T-helper 1 cell treated with Interleukin-12 subunit alpha and Interleukin-12 subunit beta and Interleukin-4 antibody, amounts not matched to agents 30 μg/mL and 1 μg/mL, for 36 hours (primary cell): ENCODE measurements at regions not wholly inside any gene's neighbourhood (a gene's known extent, or its start where the extent isn't known, plus 50 kb on each side); places are given as distances from the start of the nearest gene placed in this dataset.

ENCODE experiments used
- H3K27ac Mint-ChIP-seq: one replicate; pipeline ENCODE4 v1.8.0; 2021; ENCODE audit warnings: mild to moderate bottlenecking, mixed read lengths
- H3K27me3 Mint-ChIP-seq: one replicate; pipeline ENCODE4 v1.8.0; 2021; ENCODE audit warnings: low read depth, mixed read lengths
- H3K36me3 Mint-ChIP-seq: one replicate; pipeline ENCODE4 v1.8.0; 2021; ENCODE audit warnings: low read depth, mixed read lengths
- H3K4me1 Mint-ChIP-seq: one replicate; pipeline ENCODE4 v1.8.0; 2021; ENCODE audit warnings: low read depth, mixed read lengths
- H3K4me3 Mint-ChIP-seq: one replicate; pipeline ENCODE4 v1.8.0; 2021; ENCODE audit warnings: mild to moderate bottlenecking, moderate library complexity, mixed read lengths
- H3K9me3 Mint-ChIP-seq: one replicate; pipeline ENCODE4 v1.8.0; 2021; ENCODE audit warnings: mixed read lengths

- H3K4me3 Mint-ChIP-seq: no peak overlapping the region
- H3K27me3 Mint-ChIP-seq: no peaks in the 10 kb centered on the region
- no peaks in the 10 kb centered on the region for H3K9me3 Mint-ChIP-seq
- no peak overlapping the region for H3K27ac Mint-ChIP-seq
- no peaks in the 10 kb centered on the region for H3K4me1 Mint-ChIP-seq
- H3K36me3 Mint-ChIP-seq: no peaks in the 10 kb centered on the region
Observed at GRCh38 chr21:16258844-16259611, 529.2 kb downstream of the USP25 start.

- H3K4me1 Mint-ChIP-seq: no peaks in the 10 kb centered on the region
- no peak overlapping the region for H3K4me3 Mint-ChIP-seq
- no peak overlapping the region for H3K27ac Mint-ChIP-seq
- no peaks in the 10 kb centered on the region for H3K27me3 Mint-ChIP-seq
- no peaks in the 10 kb centered on the region for H3K36me3 Mint-ChIP-seq
- no peaks in the 10 kb centered on the region for H3K9me3 Mint-ChIP-seq
Observed at GRCh38 chr21:16262091-16262490, 532.3 kb downstream of the USP25 start.

- H3K36me3 Mint-ChIP-seq: no peaks in the 10 kb centered on the region
- no peak overlapping the region for H3K27ac Mint-ChIP-seq
- no peaks in the 10 kb centered on the region for H3K27me3 Mint-ChIP-seq
- no peaks in the 10 kb centered on the region for H3K4me1 Mint-ChIP-seq
- H3K4me3 Mint-ChIP-seq: no peak overlapping the region
- no peaks in the 10 kb centered on the region for H3K9me3 Mint-ChIP-seq
Observed at GRCh38 chr21:16264319-16264718, 534.5 kb downstream of the USP25 start.

GRCh38 chr21:16269476-16269875 lies 539.7 kb downstream of the USP25 start:
- Mint-ChIP-seq H3K9me3 (no peaks in the 10 kb centered on the region), H3K4me3 (no peak overlapping the region), H3K4me1 (no peaks in the 10 kb centered on the region), H3K27me3 (no peaks in the 10 kb centered on the region), H3K27ac (no peak overlapping the region), H3K36me3 (no peaks in the 10 kb centered on the region)

GRCh38 chr21:16279731-16280581 lies 550.2 kb downstream of the USP25 start:
- no peak overlapping the region for H3K4me3 Mint-ChIP-seq

GRCh38 chr21:16280686-16281091 lies 550.9 kb downstream of the USP25 start:
- H3K4me1 Mint-ChIP-seq: no peaks in the 10 kb centered on the region
- H3K4me3 Mint-ChIP-seq: no peak overlapping the region
- H3K27me3 Mint-ChIP-seq: no peaks in the 10 kb centered on the region
- no peaks in the 10 kb centered on the region for H3K9me3 Mint-ChIP-seq
- no peaks in the 10 kb centered on the region for H3K36me3 Mint-ChIP-seq
- no peak overlapping the region for H3K27ac Mint-ChIP-seq

More at GRCh38 chr21:16279731-16280581, 550.2 kb downstream of the USP25 start:
- H3K27ac Mint-ChIP-seq: no peak overlapping the region
- H3K4me1 Mint-ChIP-seq: no peaks in the 10 kb centered on the region
- H3K9me3 Mint-ChIP-seq: no peaks in the 10 kb centered on the region
- H3K27me3 Mint-ChIP-seq: no peaks in the 10 kb centered on the region
- H3K36me3 Mint-ChIP-seq: no peaks in the 10 kb centered on the region

- H3K4me3 Mint-ChIP-seq: no peak overlapping the region
- no peaks in the 10 kb centered on the region for H3K9me3 Mint-ChIP-seq
- H3K27ac Mint-ChIP-seq: no peak overlapping the region
- no peaks in the 10 kb centered on the region for H3K4me1 Mint-ChIP-seq
- H3K27me3 Mint-ChIP-seq: no peaks in the 10 kb centered on the region
- H3K36me3 Mint-ChIP-seq: no peaks in the 10 kb centered on the region
Observed at GRCh38 chr21:16283516-16283915, 553.7 kb downstream of the USP25 start.

- Mint-ChIP-seq H3K36me3 (no peaks in the 10 kb centered on the region), H3K4me3 (no peak overlapping the region), H3K27me3 (no peaks in the 10 kb centered on the region), H3K4me1 (no peaks in the 10 kb centered on the region), H3K27ac (no peak overlapping the region), H3K9me3 (no peaks in the 10 kb centered on the region)
Observed at GRCh38 chr21:16285605-16286126, 555.9 kb downstream of the USP25 start.

GRCh38 chr21:16287046-16287445 lies 557.3 kb downstream of the USP25 start:
- H3K36me3 Mint-ChIP-seq: no peaks in the 10 kb centered on the region
- H3K4me3 Mint-ChIP-seq: no peak overlapping the region
- no peaks in the 10 kb centered on the region for H3K4me1 Mint-ChIP-seq
- no peaks in the 10 kb centered on the region for H3K9me3 Mint-ChIP-seq
- H3K27ac Mint-ChIP-seq: no peak overlapping the region
- H3K27me3 Mint-ChIP-seq: no peaks in the 10 kb centered on the region

GRCh38 chr21:16291296-16291695 lies 561.5 kb downstream of the USP25 start:
- Mint-ChIP-seq H3K4me1 (no peaks in the 10 kb centered on the region), H3K4me3 (no peak overlapping the region), H3K27ac (no peak overlapping the region), H3K36me3 (no peaks in the 10 kb centered on the region), H3K27me3 (no peaks in the 10 kb centered on the region), H3K9me3 (no peaks in the 10 kb centered on the region)

- Mint-ChIP-seq H3K4me3 (no peak overlapping the region), H3K36me3 (no peaks in the 10 kb centered on the region), H3K4me1 (no peaks in the 10 kb centered on the region), H3K9me3 (no peaks in the 10 kb centered on the region), H3K27me3 (no peaks in the 10 kb centered on the region), H3K27ac (no peak overlapping the region)
Observed at GRCh38 chr21:16294128-16294527, 564.3 kb downstream of the USP25 start.

GRCh38 chr21:16302851-16303282 lies 573.1 kb downstream of the USP25 start:
- H3K27me3 Mint-ChIP-seq: no peaks in the 10 kb centered on the region
- H3K27ac Mint-ChIP-seq: no peak overlapping the region
- H3K9me3 Mint-ChIP-seq: no peaks in the 10 kb centered on the region
- H3K36me3 Mint-ChIP-seq: no peaks in the 10 kb centered on the region
- H3K4me3 Mint-ChIP-seq: no peak overlapping the region
- no peaks in the 10 kb centered on the region for H3K4me1 Mint-ChIP-seq

GRCh38 chr21:16304174-16305095 lies 574.7 kb downstream of the USP25 start:
- no peak overlapping the region for H3K27ac Mint-ChIP-seq
- no peaks in the 10 kb centered on the region for H3K27me3 Mint-ChIP-seq
- H3K4me1 Mint-ChIP-seq: no peaks in the 10 kb centered on the region
- no peaks in the 10 kb centered on the region for H3K36me3 Mint-ChIP-seq
- H3K4me3 Mint-ChIP-seq: no peak overlapping the region
- H3K9me3 Mint-ChIP-seq: no peaks in the 10 kb centered on the region

- H3K4me1 Mint-ChIP-seq: no peaks in the 10 kb centered on the region
- no peak overlapping the region for H3K27ac Mint-ChIP-seq
- no peaks in the 10 kb centered on the region for H3K36me3 Mint-ChIP-seq
- H3K4me3 Mint-ChIP-seq: no peak overlapping the region
- H3K27me3 Mint-ChIP-seq: no peaks in the 10 kb centered on the region
- H3K9me3 Mint-ChIP-seq: no peaks in the 10 kb centered on the region
Observed at GRCh38 chr21:16305686-16306085, 575.9 kb downstream of the USP25 start.
